Mucosa of rectum (tissue), 2 donors: ENCODE measurements at regions not wholly inside any gene's neighbourhood (a gene's known extent, or its start where the extent isn't known, plus 50 kb on each side); places are given as distances from the start of the nearest gene placed in this dataset.

Experiments
- H3K27ac ChIP-seq, 2 donors: one replicate each; pipeline ENCODE4 v1.7.0; 2013; ENCODE audit warnings: inconsistent platforms in 2 of 2, low read depth in 2 of 2, low read length in 2 of 2
- H3K27me3 ChIP-seq, 2 donors: one replicate each; pipeline ENCODE4 v1.7.0; 2013; ENCODE audit warnings: low read length in 2 of 2; ENCODE audit not compliant: control insufficient read depth in 2 of 2, insufficient read depth in 2 of 2
- H3K36me3 ChIP-seq, 2 donors: one replicate each; pipeline ENCODE4 v1.7.0; 2013; ENCODE audit warnings: low read length in 2 of 2; ENCODE audit not compliant: control insufficient read depth in 2 of 2, insufficient read depth in 2 of 2
- H3K4me1 ChIP-seq, 2 donors: one replicate each; pipeline ENCODE4 v1.7.0; 2013; ENCODE audit warnings: low read length in 2 of 2, mild to moderate bottlenecking in 1 of 2; ENCODE audit not compliant: control insufficient read depth in 2 of 2, insufficient read depth in 2 of 2
- H3K4me3 ChIP-seq, 2 donors: one replicate each; pipeline ENCODE4 v1.7.0; 2013; ENCODE audit warnings: low read length in 2 of 2
- H3K9ac ChIP-seq, 2 donors: one replicate each; pipeline ENCODE4 v1.7.0; 2013; ENCODE audit warnings: low read length in 2 of 2, low read depth in 1 of 2, mild to moderate bottlenecking in 1 of 2
- H3K9me3 ChIP-seq, 2 donors: one replicate each; pipeline ENCODE4 v1.7.0; 2013; ENCODE audit warnings: low read length in 2 of 2; ENCODE audit not compliant: control insufficient read depth in 2 of 2
- donor health status: healthy.
- donor health status: Normal muscosa, but diverticular disease.

- Histone ChIP-seq H3K4me1 (peaks cover 6 to 7% of the 10 kb centered on the region in 2 donors), H3K36me3 (no peaks in the 10 kb centered on the region), H3K9ac (no peak overlapping the region), H3K27ac (no peak overlapping the region), H3K4me3 (no peak overlapping the region), H3K27me3 (no peaks in the 10 kb centered on the region), H3K9me3 (no peaks in the 10 kb centered on the region)
Measured at GRCh38 chr2:20150110-20150706, 74.7 kb downstream of the SDC1 start.

- H3K4me1 ChIP-seq: peaks cover 8 to 10% of the 10 kb centered on the region in 2 donors
- H3K36me3 ChIP-seq: no peaks in the 10 kb centered on the region
- H3K9me3 ChIP-seq: no peaks in the 10 kb centered on the region
- H3K4me3 ChIP-seq: no peak overlapping the region
- H3K9ac ChIP-seq: no peak overlapping the region
- H3K27ac ChIP-seq: no peak overlapping the region
- no peaks in the 10 kb centered on the region for H3K27me3 ChIP-seq
Measured at GRCh38 chr2:20149703-20150030, 75.3 kb downstream of the SDC1 start.

DNA sequence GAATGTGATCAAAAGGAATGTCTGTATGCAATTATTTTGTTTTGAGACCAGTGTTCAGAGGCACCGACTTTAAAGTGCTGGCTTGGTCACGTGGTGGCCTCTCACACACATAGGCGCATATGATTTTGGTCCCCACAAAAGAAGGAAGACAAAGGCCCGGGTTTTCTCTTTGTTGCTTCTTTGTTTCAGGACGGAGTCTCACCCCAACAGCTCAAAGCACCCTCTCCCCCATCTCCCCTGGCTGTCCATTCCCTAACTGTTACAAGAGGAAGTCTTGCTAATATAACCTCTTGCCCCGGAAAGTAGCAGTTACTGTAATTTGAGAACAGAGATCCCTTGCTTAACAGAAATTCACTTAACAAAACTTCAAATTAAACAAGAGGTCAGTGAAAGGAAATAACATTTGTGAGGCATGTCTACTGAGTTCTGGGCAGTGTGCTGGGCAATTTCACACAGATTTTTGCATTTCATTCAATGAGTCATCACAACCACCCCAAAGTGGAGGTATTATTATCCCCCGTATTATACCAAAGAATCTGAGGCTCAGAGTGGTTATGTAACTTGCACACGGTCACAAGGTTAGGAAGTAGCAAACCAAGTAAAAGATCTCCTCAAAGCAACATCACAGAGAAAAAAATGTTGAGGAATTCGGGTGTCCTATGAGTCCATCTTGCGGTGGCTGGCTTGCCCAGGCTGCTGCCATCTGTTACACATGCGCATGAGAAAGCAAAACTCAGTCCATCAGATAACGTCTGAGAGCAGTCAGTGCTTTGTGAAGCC lies 75.8 kb downstream of the SDC1 start:
- Histone ChIP-seq H3K27ac (no peak overlapping the region), H3K4me3 (no peak overlapping the region), H3K27me3 (no peaks in the 10 kb centered on the region), H3K36me3 (no peaks in the 10 kb centered on the region), H3K9ac (no peak overlapping the region), H3K4me1 (peaks cover 8 to 10% of the 10 kb centered on the region in 2 donors), H3K9me3 (no peaks in the 10 kb centered on the region)

DNA sequence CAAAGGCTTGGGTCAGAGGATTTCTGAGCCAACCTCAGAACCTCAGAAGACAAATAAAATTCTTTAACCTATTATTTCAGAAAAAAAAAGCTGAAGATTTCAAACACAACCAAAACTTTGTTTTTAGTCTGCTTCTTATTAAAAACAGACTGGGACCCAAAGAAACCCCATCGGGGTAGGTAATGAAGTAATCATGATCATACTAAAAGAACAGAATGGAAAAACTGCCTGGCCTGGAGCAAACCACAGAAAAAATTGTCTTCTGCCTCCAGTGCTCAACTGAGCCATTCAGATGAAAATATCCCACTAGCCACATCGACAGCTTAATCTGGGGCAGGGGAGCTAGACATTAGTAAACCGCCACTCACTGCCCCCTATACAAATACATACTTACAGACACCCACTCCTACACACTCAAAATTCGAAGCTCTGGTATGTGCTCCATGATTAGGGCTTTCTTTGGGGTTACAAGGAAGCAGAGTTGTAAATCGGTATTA lies 76.5 kb downstream of the SDC1 start:
- Histone ChIP-seq H3K4me3 (no peak overlapping the region), H3K9ac (no peak overlapping the region), H3K27me3 (no peaks in the 10 kb centered on the region), H3K36me3 (no peaks in the 10 kb centered on the region), H3K9me3 (no peaks in the 10 kb centered on the region), H3K27ac (no peak overlapping the region), H3K4me1 (peaks cover 8 to 10% of the 10 kb centered on the region in 2 donors)

DNA sequence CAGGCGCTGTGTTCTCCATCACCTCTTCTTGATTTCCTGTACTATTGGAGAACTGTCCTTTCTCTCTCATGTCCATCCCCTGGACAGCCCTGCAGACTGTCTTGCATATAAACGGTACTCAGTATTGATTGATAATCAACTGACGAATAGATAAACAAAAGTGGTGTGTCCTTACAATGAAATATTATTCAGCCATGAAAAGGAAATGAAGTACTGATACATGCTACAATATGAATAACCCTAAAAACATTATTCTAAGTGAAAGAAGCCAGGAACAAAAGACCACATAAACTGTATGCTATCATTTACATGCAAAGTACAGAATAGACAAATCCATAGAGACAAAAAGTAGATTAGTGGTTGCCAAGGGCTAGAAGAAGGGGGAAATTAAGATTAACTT lies 77.6 kb downstream of the SDC1 start:
- no peaks in the 10 kb centered on the region for H3K27me3 ChIP-seq
- no peaks in the 10 kb centered on the region for H3K36me3 ChIP-seq
- H3K4me3 ChIP-seq: no peak overlapping the region
- H3K9ac ChIP-seq: no peak overlapping the region
- H3K4me1 ChIP-seq: peaks cover 8 to 10% of the 10 kb centered on the region in 2 donors
- H3K27ac ChIP-seq: no peak overlapping the region
- H3K9me3 ChIP-seq: no peaks in the 10 kb centered on the region

DNA sequence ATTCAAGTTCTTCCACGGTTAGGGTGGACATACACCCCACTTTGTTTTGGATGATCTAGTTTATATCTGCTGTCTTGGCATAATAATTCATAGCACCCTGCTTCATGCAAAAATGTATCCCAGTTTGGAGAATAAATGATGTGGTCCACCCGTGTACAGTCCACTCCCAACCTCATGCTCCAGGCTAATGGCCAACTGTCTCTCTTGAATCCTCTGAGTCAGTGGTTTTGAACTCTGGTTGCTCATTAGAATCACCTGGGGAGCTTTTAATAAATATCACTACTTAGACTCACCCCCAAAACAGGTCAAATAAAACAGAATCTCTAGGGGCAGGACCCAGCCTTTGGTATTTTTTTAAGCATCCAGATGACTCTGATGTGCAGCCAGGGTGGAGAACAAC lies 78.5 kb downstream of the SDC1 start:
- no peaks in the 10 kb centered on the region for H3K27me3 ChIP-seq
- no peaks in the 10 kb centered on the region for H3K36me3 ChIP-seq
- H3K9me3 ChIP-seq: no peaks in the 10 kb centered on the region
- no peak overlapping the region for H3K9ac ChIP-seq
- no peak overlapping the region for H3K4me3 ChIP-seq
- peaks cover 8 to 10% of the 10 kb centered on the region in 2 donors for H3K4me1 ChIP-seq
- H3K27ac ChIP-seq: no peak overlapping the region

GRCh38 chr2:20145497-20146193 lies 79.3 kb downstream of the SDC1 start:
- no peak overlapping the region for H3K9ac ChIP-seq
- H3K9me3 ChIP-seq: no peaks in the 10 kb centered on the region
- H3K27me3 ChIP-seq: no peaks in the 10 kb centered on the region
- H3K4me1 ChIP-seq: peaks cover 8 to 10% of the 10 kb centered on the region in 2 donors
- H3K4me3 ChIP-seq: no peak overlapping the region
- H3K36me3 ChIP-seq: no peaks in the 10 kb centered on the region
- peak overlapping the region in 1 of 2 donors; percentile 9 for H3K27ac ChIP-seq

DNA sequence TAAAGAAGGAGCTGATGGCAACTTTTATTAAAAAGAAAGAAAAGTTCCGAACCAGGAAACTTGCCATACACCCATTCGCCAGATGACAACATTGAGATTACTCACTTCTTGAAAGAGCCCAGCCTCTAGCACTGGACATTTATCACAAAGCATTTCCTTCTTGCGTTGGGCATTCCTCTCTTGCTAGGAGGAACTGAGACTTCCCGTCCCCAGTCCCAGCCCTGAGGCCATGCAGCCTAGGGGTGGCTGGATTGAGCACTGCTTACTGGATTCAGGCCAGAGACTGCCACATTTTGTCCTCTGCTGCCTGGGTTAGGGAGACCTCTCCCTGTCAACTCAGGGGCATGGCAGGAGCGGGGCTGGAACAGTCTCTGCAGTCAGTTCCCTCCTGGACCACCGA lies 80.1 kb downstream of the SDC1 start:
- Histone ChIP-seq H3K9me3 (no peaks in the 10 kb centered on the region), H3K4me1 (peaks cover 8 to 10% of the 10 kb centered on the region in 2 donors), H3K27me3 (no peaks in the 10 kb centered on the region), H3K4me3 (no peak overlapping the region), H3K36me3 (no peaks in the 10 kb centered on the region), H3K9ac (no peak overlapping the region), H3K27ac (no peak overlapping the region)

GRCh38 chr2:20144196-20144595 lies 80.7 kb downstream of the SDC1 start:
- Histone ChIP-seq H3K9ac (no peak overlapping the region), H3K27ac (no peak overlapping the region), H3K4me3 (no peak overlapping the region)

GRCh38 chr2:20143263-20143662 lies 81.7 kb downstream of the SDC1 start:
- Histone ChIP-seq H3K4me3 (no peak overlapping the region), H3K4me1 (peaks cover 8 to 13% of the 10 kb centered on the region in 2 donors), H3K9me3 (no peaks in the 10 kb centered on the region), H3K36me3 (no peaks in the 10 kb centered on the region), H3K27me3 (no peaks in the 10 kb centered on the region), H3K9ac (no peak overlapping the region), H3K27ac (no peak overlapping the region)

More at GRCh38 chr2:20144196-20144595, 80.7 kb downstream of the SDC1 start:
- Histone ChIP-seq H3K9me3 (no peaks in the 10 kb centered on the region), H3K27me3 (no peaks in the 10 kb centered on the region), H3K4me1 (peaks cover 8 to 12% of the 10 kb centered on the region in 2 donors), H3K36me3 (no peaks in the 10 kb centered on the region)
